ENCODE measurements at regions not wholly inside any gene's neighbourhood (a gene's known extent, or its start where the extent isn't known, plus 50 kb on each side); places are given as distances from the start of the nearest gene placed in this dataset.

GRCh38 chr3:170735821-170736220 is 134.2 kb downstream of the RPL22L1 start:
- TF ChIP-seq CTCF (optimal IDR thresholded peaks at IDR 0.05 in 1 of 3, IDR thresholded peaks at IDR 0.05 in 1 of 3, conservative IDR thresholded peaks at IDR 0.05 in 1 of 3; ENCODE audit: extremely low read depth in 1 of 3, insufficient read depth in 2 of 3, low read length in 3 of 3) (no peak), EZH2 (IDR thresholded peaks at IDR 0.05; ENCODE audit: low read length) (no peak)
